ENCODE measurements at regions not wholly inside any gene's neighbourhood (a gene's known extent, or its start where the extent isn't known, plus 50 kb on each side); places are given as distances from the start of the nearest gene placed in this dataset.

GRCh38 chr20:5696011-5696559 lies 54.1 kb upstream of the SHLD1 start:
- H3K9me3 ChIP-seq (replicated peaks in 1 of 3): no peaks in the 10 kb centered on the region
- no peaks in the 10 kb centered on the region for H3K4me1 ChIP-seq (replicated peaks in 1 of 2)
- WGBS, 4 donors: 77 to 88% (median 85%) methylated on average over 7 of the region's 7 CpGs
- H3K36me3 ChIP-seq (replicated peaks in 1 of 2): no peaks in the 10 kb centered on the region
- intact Hi-C loops (cut with DNase I): no loop called here
- peak in 1 of 7 donors; percentile 57 for DNase-seq
- no peaks in the 10 kb centered on the region for H3K27me3 ChIP-seq
- TF ChIP-seq POLR2A (IDR thresholded peaks at IDR 0.05) (no peak), CTCF (IDR thresholded peaks at IDR 0.05) (no peak)
- no peak overlapping the region for H3K27ac ChIP-seq
- H3K4me3 ChIP-seq: no peak overlapping the region

- intact Hi-C loops (cut with DNase I): no loop called here
- TF ChIP-seq POLR2A (IDR thresholded peaks at IDR 0.05): no peak
- no peak for TF ChIP-seq CTCF (IDR thresholded peaks at IDR 0.05)
- no peak for DNase-seq
- Histone ChIP-seq H3K36me3 (replicated peaks in 1 of 2) (no peaks in the 10 kb centered on the region), H3K4me1 (replicated peaks in 1 of 2) (peaks cover 0 to 6% of the 10 kb centered on the region in 2 donors), H3K9me3 (replicated peaks in 1 of 3) (no peaks in the 10 kb centered on the region), H3K27ac (no peak overlapping the region), H3K4me3 (no peak overlapping the region), H3K27me3 (no peaks in the 10 kb centered on the region)
- WGBS, 4 donors: 87 to 96% (median 90%) methylated on average over 9 of the region's 9 CpGs
Observed at GRCh38 chr20:5691918-5692618, 58.1 kb upstream of the SHLD1 start.

GRCh38 chr20:5689463-5689862 lies 60.7 kb upstream of the SHLD1 start:
- intact Hi-C loops (cut with DNase I): no loop called here
- TF ChIP-seq POLR2A (IDR thresholded peaks at IDR 0.05): no peak
- no peak for TF ChIP-seq CTCF (IDR thresholded peaks at IDR 0.05)
- Histone ChIP-seq H3K4me1 (replicated peaks in 1 of 2) (peaks cover 0 to 6% of the 10 kb centered on the region in 2 donors), H3K27ac (peak overlapping the region in 1 of 5 donors; percentile 7), H3K9me3 (replicated peaks in 1 of 3) (no peaks in the 10 kb centered on the region), H3K27me3 (no peaks in the 10 kb centered on the region), H3K36me3 (replicated peaks in 1 of 2) (no peaks in the 10 kb centered on the region), H3K4me3 (no peak overlapping the region)
- WGBS, 4 donors: 45 to 54% (median 49%) methylated on average over 6 of the region's 6 CpGs
- peak in 2 of 7 donors; percentile 8 to 16 for DNase-seq

GRCh38 chr20:5688431-5688972 lies 61.7 kb upstream of the SHLD1 start:
- Histone ChIP-seq H3K36me3 (replicated peaks in 1 of 2) (no peaks in the 10 kb centered on the region), H3K4me3 (no peak overlapping the region), H3K27me3 (no peaks in the 10 kb centered on the region), H3K27ac (peak overlapping the region in 3 of 5 donors; percentile 15 to 72 (median 16)), H3K4me1 (replicated peaks in 1 of 2) (peaks cover 0 to 6% of the 10 kb centered on the region in 2 donors), H3K9me3 (replicated peaks in 1 of 3) (no peaks in the 10 kb centered on the region)
- 59 to 76% (median 63%) methylated on average over 12 of the region's 12 CpGs for WGBS, 4 donors
- intact Hi-C loops (cut with DNase I): no loop called here
- TF ChIP-seq CTCF (IDR thresholded peaks at IDR 0.05) (no peak), POLR2A (IDR thresholded peaks at IDR 0.05) (no peak)
- peak in 4 of 7 donors; percentile 8 to 61 (median 22) for DNase-seq

Data from adrenal gland (tissue), 9 donors.